Dermis microvascular lymphatic vessel endothelial cell (primary cell): ENCODE measurements at regions not wholly inside any gene's neighbourhood (a gene's known extent, or its start where the extent isn't known, plus 50 kb on each side); places are given as distances from the start of the nearest gene placed in this dataset.
A peak's percentile ranks its signal among the peaks of the same experiment; 100 is the strongest.
"Not testable (repeated sequence)": the region's sequence is repeated elsewhere in the genome, so short reads cannot be mapped to it uniquely, and the experiment has no call there.

Source experiments
- DNase-seq, 2 donors: peaks; one replicate each; pipeline versions ENCODE4 v3.0.0 to v3.0.0-alpha.2; 2010; ENCODE audit warnings: low read depth in 2 of 2

GRCh38 chr3:28028554-28028953, 212.9 kb upstream of the CMC1 start:
- no peak for DNase-seq

GRCh38 chr3:28033059-28033784, 208.2 kb upstream of the CMC1 start:
- DNase-seq: no peak

GRCh38 chr3:28036599-28037575, 204.5 kb upstream of the CMC1 start:
- no peak for DNase-seq

- no peak for DNase-seq
Observed at GRCh38 chr3:28039234-28039633, 202.2 kb upstream of the CMC1 start.

- no peak for DNase-seq
Observed at GRCh38 chr3:28039829-28040228, 201.6 kb upstream of the CMC1 start.

GRCh38 chr3:28042095-28042635, 199.3 kb upstream of the CMC1 start:
- no peak for DNase-seq

- no peak for DNase-seq
Observed at GRCh38 chr3:28042707-28043106, 198.7 kb upstream of the CMC1 start.

GRCh38 chr3:28050120-28050519, 191.3 kb upstream of the CMC1 start:
- no peak for DNase-seq

- no peak for DNase-seq
Observed at GRCh38 chr3:28050885-28051284, 190.5 kb upstream of the CMC1 start.

GRCh38 chr3:28053759-28054158, 187.7 kb upstream of the CMC1 start:
- no peak for DNase-seq

- no peak for DNase-seq
Observed at GRCh38 chr3:28056806-28057205, 184.6 kb upstream of the CMC1 start.

GRCh38 chr3:28057539-28057938, 183.9 kb upstream of the CMC1 start:
- DNase-seq: no peak

- not testable (repeated sequence) for DNase-seq
Observed at GRCh38 chr3:28059199-28059598, 182.2 kb upstream of the CMC1 start.

- DNase-seq: no peak
Observed at GRCh38 chr3:28066020-28066419, 175.4 kb upstream of the CMC1 start.

- no peak for DNase-seq
Observed at GRCh38 chr3:28067014-28067413, 174.4 kb upstream of the CMC1 start.

GRCh38 chr3:28068342-28068741, 173.1 kb upstream of the CMC1 start:
- DNase-seq: no peak

GRCh38 chr3:28069438-28069837, 172.0 kb upstream of the CMC1 start:
- no peak for DNase-seq

GRCh38 chr3:28076246-28076645, 165.2 kb upstream of the CMC1 start:
- no peak for DNase-seq

- peak; percentile 3 to 14 for DNase-seq
Observed at GRCh38 chr3:28077572-28077971, 163.8 kb upstream of the CMC1 start.

- DNase-seq: no peak
Observed at GRCh38 chr3:28078536-28078935, 162.9 kb upstream of the CMC1 start.

GRCh38 chr3:28080716-28081115, 160.7 kb upstream of the CMC1 start:
- DNase-seq: no peak

- no peak for DNase-seq
Observed at GRCh38 chr3:28081533-28081947, 159.9 kb upstream of the CMC1 start.
